ENCODE measurements at regions not wholly inside any gene's neighbourhood (a gene's known extent, or its start where the extent isn't known, plus 50 kb on each side); places are given as distances from the start of the nearest gene placed in this dataset.

DNA sequence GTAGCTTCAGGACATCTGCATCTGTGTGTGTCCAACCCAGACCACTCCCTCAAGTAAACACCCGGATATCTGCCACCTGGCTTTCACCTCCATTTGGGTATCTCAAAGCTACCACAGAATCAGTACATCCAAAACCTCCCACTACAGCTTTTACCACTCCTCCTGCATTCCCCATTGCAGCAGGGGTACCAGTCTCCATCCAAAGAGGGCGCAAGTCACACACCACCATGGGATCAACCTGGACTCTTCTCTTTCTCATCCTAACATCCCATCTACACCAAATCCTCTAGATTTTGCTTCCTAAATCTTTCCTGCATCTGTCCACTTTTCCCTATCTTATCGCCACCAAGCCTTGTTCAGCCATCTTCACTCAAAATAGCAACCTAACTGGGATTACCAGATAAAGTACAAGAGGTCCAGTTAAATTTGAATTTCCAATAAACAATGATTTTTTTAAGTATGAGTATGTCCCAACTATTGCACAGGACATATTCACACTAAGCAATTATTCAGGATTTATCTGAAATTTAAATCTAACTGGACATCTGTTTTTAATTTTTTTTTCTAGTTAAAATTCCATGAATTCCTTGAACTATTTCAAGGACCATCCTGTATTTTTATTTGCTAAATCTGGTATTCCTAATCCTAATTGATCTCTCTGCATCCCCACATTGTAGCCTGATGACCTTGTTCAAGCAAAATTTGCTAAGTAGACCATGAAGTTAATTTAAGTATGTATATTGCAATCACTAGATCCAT, 164.3 kb upstream of the MLN start:
- ChIA-PET POLR2A (no interaction called here), CTCF (interaction anchor here (1.7 kb wide), 1 partner anchor 9 kb away, joined by 4 read pairs; no protein-coding TSS in a partner anchor)
- Mint-ChIP-seq H3K4me3 (no peak overlapping the region), H3K9me3 (peaks cover 4% of the 10 kb centered on the region), H3K4me1 (ENCODE audit: low read depth) (peaks cover under 1% of the 10 kb centered on the region), H3K27me3 (peaks cover 21% of the 10 kb centered on the region), H3K36me3 (no peaks in the 10 kb centered on the region), H3K27ac (no peak overlapping the region)
- DNase-seq = no peak
- intact Hi-C loops (cut with micrococcal nuclease) = no loop called here

DNA sequence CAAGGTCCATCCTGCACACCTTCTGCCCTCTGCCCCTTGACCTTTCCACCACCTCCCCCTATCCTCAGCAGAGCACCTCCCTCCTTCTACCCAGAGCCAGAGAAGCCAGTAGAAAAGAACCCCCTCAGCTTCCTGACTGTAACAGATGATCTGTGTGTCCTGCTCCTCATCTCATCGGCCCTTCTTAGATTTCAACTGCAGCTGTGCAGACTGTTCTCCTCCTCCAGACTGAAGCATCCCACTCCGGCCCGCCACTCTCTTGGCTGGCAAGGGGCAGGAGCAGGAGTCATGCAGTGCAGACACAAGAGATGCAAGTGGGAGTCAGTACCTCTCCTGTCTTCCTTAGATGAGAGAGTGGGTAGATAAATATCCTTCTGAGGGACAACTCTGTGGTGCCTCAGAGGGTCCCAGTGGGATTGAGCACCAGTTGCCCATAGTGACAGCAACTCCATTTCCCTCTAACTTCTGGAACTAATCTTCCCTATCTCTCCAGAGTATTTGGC, 163.5 kb upstream of the MLN start:
- no peak for DNase-seq
- Mint-ChIP-seq H3K4me1 (ENCODE audit: low read depth) (peaks cover 5% of the 10 kb centered on the region), H3K36me3 (no peaks in the 10 kb centered on the region), H3K4me3 (no peak overlapping the region), H3K27ac (no peak overlapping the region), H3K27me3 (peaks cover 19% of the 10 kb centered on the region), H3K9me3 (peaks cover 4% of the 10 kb centered on the region)
- ChIA-PET CTCF (no interaction called here), POLR2A (no interaction called here)
- intact Hi-C loops (cut with micrococcal nuclease) = no loop called here

DNA sequence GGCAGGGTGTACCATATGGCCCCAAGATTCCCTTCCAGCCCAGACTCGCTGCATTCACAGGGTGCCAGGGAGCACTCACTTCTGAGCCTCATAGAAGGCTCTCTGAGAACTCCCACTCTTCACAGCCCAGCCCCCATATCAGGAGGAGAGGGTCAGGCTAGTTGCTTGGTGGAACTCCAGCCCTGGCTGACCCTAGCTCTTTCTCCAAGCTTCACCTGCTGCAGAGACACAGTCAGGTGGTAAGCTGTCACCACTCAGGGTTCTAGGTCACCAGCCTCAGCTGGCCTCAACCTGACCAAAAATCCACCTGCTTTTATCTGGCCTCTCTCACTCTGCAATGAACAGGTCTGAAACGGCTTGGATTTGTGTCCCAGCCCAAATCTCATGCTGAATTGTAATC, 162.7 kb upstream of the MLN start:
- DNase-seq = no peak
- intact Hi-C loops (cut with micrococcal nuclease) = no loop called here
- Mint-ChIP-seq H3K27ac (no peak overlapping the region), H3K36me3 (no peaks in the 10 kb centered on the region), H3K4me3 (no peak overlapping the region), H3K9me3 (peaks cover 4% of the 10 kb centered on the region), H3K27me3 (peaks cover 19% of the 10 kb centered on the region), H3K4me1 (ENCODE audit: low read depth) (peaks cover 5% of the 10 kb centered on the region)
- POLR2A ChIA-PET = no interaction called here
- CTCF ChIA-PET = no interaction called here

DNA sequence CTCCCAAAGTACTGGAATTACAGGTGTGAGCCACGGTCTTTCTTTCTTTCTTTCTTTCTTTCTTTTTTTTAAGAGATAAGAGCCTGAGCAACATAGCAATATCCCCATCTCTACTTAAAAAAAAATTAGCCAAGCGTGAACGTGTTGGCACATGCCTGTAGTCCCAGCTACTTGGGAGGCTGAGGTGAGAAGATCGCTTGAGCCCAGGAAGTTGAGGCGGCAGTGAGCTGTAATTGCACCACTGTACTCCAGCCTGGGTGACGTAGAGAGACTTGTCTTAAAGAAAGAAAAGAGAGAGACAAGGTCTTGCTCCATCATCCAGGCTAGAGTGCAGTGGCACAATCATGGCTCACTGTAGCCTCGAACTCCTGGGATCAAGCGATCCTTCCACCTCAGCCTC, 162.0 kb upstream of the MLN start:
- H3K4me1 Mint-ChIP-seq (ENCODE audit: low read depth) = peaks cover 5% of the 10 kb centered on the region
- ChIA-PET CTCF (no interaction called here), POLR2A (no interaction called here)
- H3K27ac Mint-ChIP-seq = no peak overlapping the region
- no peaks in the 10 kb centered on the region for H3K36me3 Mint-ChIP-seq
- H3K4me3 Mint-ChIP-seq = no peak overlapping the region
- H3K9me3 Mint-ChIP-seq = peaks cover 4% of the 10 kb centered on the region
- peaks cover 19% of the 10 kb centered on the region for H3K27me3 Mint-ChIP-seq
- intact Hi-C loops (cut with micrococcal nuclease) = no loop called here
- no peak for DNase-seq

DNA sequence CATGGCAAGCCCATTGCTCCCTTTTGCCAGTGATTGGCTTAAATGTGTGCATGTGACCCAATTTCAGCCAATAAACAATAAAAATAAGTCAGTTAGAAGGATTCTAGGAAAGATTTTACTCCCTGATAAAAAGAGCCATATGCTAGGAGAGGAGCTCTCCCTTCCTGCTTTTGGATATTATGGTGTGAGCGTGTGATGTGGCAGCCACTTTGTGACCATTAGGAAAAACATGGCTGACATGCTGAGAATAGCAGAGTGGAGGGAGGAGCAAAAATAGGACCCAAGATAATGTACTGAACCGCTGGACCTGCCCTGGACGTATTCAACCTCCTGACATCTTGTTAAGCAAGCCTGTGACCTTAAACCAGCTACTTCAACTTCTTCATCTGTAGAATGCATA, 160.6 kb upstream of the MLN start:
- CTCF ChIA-PET = no interaction called here
- H3K4me1 Mint-ChIP-seq (ENCODE audit: low read depth) = peaks cover 5% of the 10 kb centered on the region

DNA sequence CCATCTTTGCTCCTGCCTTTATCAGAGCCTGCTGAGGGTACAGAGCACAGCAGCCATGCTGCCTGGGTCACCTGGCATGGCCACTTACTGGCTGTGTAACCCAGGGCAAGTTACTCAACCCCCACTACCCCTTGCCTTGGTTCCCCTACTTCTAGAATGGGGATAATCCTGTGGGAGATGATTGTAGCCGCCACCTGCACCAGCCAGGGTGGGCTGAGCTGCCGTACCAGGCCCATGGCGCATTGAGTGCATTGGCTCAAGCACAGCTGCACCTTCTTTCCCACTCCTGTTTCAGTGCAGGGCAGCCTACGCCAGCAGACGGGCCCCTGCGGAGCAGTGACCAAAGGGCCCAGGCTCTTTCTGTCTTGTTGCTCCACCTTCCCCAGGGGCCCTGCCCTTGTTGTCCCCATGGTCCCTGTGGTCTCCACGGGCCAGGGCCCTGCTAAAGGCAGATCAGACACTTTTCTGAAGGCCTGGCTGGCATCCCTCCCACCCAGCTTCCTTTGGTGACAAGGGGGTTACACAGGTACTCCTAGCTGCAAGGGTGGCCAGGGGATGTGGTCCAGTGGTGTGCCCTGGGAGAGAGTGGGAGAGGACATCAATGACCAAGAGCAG, 159.4 kb upstream of the MLN start:
- no peak for DNase-seq
- peaks cover 5% of the 10 kb centered on the region for H3K4me1 Mint-ChIP-seq (ENCODE audit: low read depth)
- H3K27me3 Mint-ChIP-seq = peaks cover 14% of the 10 kb centered on the region
- intact Hi-C loops (cut with micrococcal nuclease) = no loop called here
- no peak overlapping the region for H3K4me3 Mint-ChIP-seq
- ChIA-PET CTCF (no interaction called here), POLR2A (interaction anchor here (1.0 kb wide), 1 partner anchor 15 kb away, joined by 3 read pairs; no protein-coding TSS in a partner anchor)
- H3K27ac Mint-ChIP-seq = no peak overlapping the region
- peaks cover 4% of the 10 kb centered on the region for H3K9me3 Mint-ChIP-seq
- no peaks in the 10 kb centered on the region for H3K36me3 Mint-ChIP-seq

More for the DNA sequence above, 160.6 kb upstream of the MLN start:
- POLR2A ChIA-PET = no interaction called here
- no peak for DNase-seq
- intact Hi-C loops (cut with micrococcal nuclease) = no loop called here
- no peak overlapping the region for H3K27ac Mint-ChIP-seq
- H3K4me3 Mint-ChIP-seq = no peak overlapping the region
- H3K36me3 Mint-ChIP-seq = no peaks in the 10 kb centered on the region
- peaks cover 4% of the 10 kb centered on the region for H3K9me3 Mint-ChIP-seq
- peaks cover 13% of the 10 kb centered on the region for H3K27me3 Mint-ChIP-seq

DNA sequence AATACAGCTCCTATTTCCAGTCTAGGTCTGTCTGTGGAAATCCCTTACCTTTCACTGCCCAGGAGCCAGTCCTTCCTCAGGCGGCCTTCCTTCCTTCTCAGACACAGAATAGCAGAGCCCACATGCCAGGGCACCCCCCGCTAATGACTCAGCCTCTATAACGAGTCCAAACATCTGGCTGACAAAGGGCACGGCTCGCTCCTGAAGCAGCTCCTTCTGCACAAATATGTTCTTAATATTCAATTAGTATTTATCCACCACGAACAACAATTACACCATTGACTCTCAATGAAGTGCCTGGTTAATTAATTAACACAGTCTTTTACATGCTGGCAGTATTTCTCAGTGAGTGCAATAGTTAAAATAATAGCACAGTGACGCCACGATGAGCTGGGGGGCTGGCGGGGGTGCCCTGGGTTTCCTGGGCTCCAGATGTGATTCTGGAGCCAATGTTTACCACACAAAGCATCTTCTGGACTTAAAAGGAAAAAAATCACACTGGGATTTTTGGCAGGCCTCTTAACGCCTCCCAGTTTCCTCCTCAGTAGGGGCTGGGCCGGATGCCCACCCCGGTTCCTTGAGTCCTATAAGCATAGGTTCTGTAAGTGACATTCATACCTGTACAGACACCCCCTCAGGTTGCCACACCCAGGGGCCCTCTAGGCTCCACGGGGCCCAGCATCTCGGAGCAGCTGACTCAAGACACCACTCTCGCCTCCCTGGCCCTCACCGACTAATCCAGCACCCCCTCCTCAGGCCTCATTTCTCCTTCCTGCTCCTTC, 158.6 kb upstream of the MLN start:
- peaks cover 10% of the 10 kb centered on the region for H3K27me3 Mint-ChIP-seq
- H3K9me3 Mint-ChIP-seq = peaks cover 4% of the 10 kb centered on the region
- H3K4me3 Mint-ChIP-seq = no peak overlapping the region
- no peaks in the 10 kb centered on the region for H3K36me3 Mint-ChIP-seq
- peak; percentile 46 for DNase-seq
- ChIA-PET POLR2A (interaction anchor here (0.6 to 1.0 kb wide), 2 partner anchors 14 to 229 kb away, joined by 3 read pairs; no protein-coding TSS in a partner anchor), CTCF (no interaction called here)
- peaks cover 5% of the 10 kb centered on the region for H3K4me1 Mint-ChIP-seq (ENCODE audit: low read depth)
- H3K27ac Mint-ChIP-seq = no peak overlapping the region
- intact Hi-C loops (cut with micrococcal nuclease) = no loop called here

DNA sequence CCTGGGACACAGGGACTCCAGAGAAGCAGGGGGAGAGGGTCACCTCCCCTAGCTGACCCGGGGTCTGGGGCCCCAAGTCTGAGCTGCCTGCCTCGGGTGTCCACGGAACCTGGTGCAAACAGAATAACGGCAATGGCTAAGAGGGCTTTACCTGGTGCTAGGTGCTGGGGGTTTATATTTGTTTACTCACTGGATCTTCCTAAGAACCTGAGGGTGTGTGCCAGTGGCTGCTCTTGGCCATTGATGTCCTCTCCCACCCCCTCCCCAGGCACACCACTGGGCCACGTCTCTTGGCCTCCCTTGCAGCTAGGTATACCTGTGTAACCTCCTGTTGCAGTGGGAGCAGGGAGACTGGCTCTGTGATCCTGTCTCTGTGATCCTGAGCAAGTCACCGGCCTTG, 157.9 kb upstream of the MLN start:
- Mint-ChIP-seq H3K27me3 (peaks cover 5% of the 10 kb centered on the region), H3K27ac (no peak overlapping the region), H3K36me3 (no peaks in the 10 kb centered on the region), H3K4me1 (ENCODE audit: low read depth) (peaks cover 5% of the 10 kb centered on the region), H3K9me3 (peaks cover 4% of the 10 kb centered on the region), H3K4me3 (no peak overlapping the region)
- DNase-seq = no peak
- ChIA-PET CTCF (interaction anchor here (1.8 kb wide), 1 partner anchor 67 kb away, joined by 5 read pairs; no protein-coding TSS in a partner anchor), POLR2A (no interaction called here)
- intact Hi-C loops (cut with micrococcal nuclease) = no loop called here

DNA sequence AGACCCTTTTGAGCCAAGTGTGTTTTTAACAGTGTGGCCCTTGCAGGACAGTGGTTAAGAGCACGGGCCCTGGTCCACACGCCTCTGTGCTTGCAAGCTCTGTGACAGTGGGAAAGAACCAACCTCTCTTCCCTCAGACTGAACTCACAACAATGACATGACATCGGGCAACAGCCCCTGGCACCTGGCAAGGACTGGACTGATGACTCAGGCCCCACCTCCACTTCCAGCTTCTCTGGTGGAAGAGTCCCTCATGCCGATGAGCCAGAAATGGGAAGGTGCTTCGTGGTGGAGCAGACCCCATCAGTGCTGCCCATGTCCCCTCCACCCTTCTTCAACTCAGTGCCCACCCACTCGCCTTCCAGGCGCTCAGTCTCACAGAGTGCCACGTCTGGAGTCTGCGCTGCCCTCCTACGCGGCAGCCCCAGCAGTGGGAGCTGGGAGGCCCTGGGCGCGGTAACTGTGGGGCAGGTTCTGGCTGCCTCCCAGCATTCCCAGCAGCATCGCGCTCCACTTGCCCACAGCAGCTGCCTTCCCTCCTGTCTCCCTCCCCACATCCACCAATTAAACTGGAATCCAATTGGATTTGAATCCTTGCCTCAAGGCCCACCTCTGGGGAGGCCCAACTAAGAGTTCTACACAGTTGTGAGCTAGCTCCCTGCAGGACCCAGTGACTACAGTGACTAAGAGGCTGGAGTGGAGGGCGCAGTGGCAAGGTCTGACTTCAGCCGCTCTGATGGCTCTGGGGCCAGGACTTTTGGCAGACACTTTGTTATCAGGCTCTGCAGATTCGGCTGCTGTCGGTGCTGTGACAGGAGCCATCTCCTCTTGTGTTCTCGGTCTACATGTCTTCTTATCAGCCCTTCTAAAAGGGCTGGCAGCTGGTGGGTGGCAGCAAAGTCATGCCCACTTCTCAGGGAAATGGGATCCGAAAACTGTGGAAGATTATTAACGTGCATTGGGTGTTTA, 156.8 kb upstream of the MLN start:
- Mint-ChIP-seq H3K9me3 (peaks cover 4% of the 10 kb centered on the region), H3K36me3 (no peaks in the 10 kb centered on the region), H3K4me3 (no peak overlapping the region), H3K4me1 (ENCODE audit: low read depth) (peaks cover 5% of the 10 kb centered on the region), H3K27me3 (peaks cover 2% of the 10 kb centered on the region), H3K27ac (no peak overlapping the region)
- no peak for DNase-seq
- intact Hi-C loops (cut with micrococcal nuclease) = no loop called here
- ChIA-PET POLR2A (no interaction called here), CTCF (interaction anchor here (1.4 to 1.8 kb wide), 2 partner anchors 68 to 191 kb away, joined by 3 to 5 read pairs; no protein-coding TSS in a partner anchor)

DNA sequence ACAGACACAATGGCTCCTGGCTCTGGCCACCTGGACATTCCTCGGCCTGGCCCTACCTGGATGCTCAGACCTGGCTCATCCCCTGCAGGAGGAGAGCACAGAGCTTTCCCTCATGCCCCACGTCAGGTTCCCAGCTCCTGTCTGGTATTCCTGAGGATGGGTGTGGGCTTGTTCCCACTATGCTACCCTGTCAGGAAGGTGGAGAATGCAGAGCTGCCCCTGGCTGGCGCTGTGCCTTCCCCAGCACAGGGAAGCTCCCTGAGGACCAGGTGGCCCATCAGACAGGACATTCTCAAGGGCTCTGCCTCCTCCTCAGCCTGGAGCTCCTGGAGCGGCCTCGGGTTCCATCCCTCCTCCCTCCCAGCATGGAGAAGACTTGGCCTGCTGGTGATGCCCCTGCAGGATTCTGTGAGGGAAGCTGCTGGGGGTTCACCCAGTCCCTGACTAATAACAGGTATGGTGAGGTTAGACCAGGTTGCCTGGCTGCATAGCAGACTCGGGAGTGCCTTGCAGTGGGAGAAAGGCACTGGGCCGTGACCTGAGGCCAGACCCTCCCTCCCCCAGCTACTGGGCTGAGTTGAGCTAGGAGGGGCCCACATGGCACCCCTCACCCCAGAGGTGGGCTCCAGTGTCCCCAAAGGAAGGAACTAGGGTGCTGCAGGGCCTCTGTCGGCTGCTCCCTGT, 156.0 kb upstream of the MLN start:
- ChIA-PET POLR2A (no interaction called here), CTCF (interaction anchor here (0.9 to 1.4 kb wide), 2 partner anchors 65 to 190 kb away, joined by 3 read pairs; no protein-coding TSS in a partner anchor)
- no peak overlapping the region for H3K4me3 Mint-ChIP-seq
- H3K36me3 Mint-ChIP-seq = no peaks in the 10 kb centered on the region
- intact Hi-C loops (cut with micrococcal nuclease) = no loop called here
- H3K9me3 Mint-ChIP-seq = peaks cover 4% of the 10 kb centered on the region
- no peak overlapping the region for H3K27ac Mint-ChIP-seq
- H3K4me1 Mint-ChIP-seq (ENCODE audit: low read depth) = peaks cover 6% of the 10 kb centered on the region
- peaks cover 2% of the 10 kb centered on the region for H3K27me3 Mint-ChIP-seq
- DNase-seq = no peak

DNA sequence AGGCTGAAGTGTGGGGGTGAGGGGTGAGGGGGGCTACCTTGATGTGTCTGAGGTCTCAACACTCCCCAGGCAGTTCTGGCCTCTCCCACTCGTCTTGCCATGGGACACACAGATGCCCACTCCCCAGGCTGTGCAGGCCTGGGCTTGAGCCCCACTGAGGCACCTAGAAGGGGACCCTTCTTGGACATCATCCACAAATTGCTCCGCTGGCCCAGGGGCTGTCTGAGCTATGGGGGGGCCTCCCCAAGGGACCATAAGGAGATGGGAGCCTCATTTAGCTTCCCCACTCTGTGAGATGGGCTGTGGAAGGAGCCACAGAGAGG, 155.5 kb upstream of the MLN start:
- CTCF ChIA-PET = interaction anchor here (0.5 to 1.5 kb wide), 5 partner anchors 10 to 404 kb away, joined by 3 to 6 read pairs (median 3); no protein-coding TSS in a partner anchor
- POLR2A ChIA-PET = no interaction called here
- intact Hi-C loops (cut with micrococcal nuclease) = no loop called here
- Mint-ChIP-seq H3K27me3 (peaks cover 2% of the 10 kb centered on the region), H3K27ac (no peak overlapping the region), H3K4me1 (ENCODE audit: low read depth) (peaks cover 10% of the 10 kb centered on the region), H3K36me3 (no peaks in the 10 kb centered on the region), H3K4me3 (no peak overlapping the region), H3K9me3 (peaks cover 2% of the 10 kb centered on the region)
- DNase-seq = no peak
